ENCODE measurements at regions not wholly inside any gene's neighbourhood (a gene's known extent, or its start where the extent isn't known, plus 50 kb on each side); places are given as distances from the start of the nearest gene placed in this dataset.

DNA sequence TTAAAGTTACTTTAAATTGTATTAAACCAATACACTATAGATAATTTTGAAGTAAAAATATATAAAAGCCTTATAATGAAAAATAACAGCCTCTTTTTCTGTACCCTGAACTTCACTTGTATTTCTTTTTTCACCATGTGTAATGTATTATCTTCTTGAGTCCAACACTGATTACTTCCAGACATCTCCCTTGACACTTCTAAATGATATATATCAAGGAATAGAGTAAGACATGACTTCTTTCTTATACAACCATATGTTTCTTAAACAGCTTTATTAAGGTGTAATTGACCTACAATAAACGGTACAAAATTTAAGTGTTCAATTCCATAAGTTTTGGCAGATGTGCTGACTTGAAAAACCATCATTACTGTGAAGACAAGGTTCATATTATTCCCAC lies 531.9 kb downstream of the OLFM4 start:
- DNase-seq (ENCODE audit: low read depth, low spot score), result no peak
- ChIA-PET POLR2A (no interaction called here), CTCF (no interaction called here)
- no peak overlapping the region for H3K27ac ChIP-seq (ENCODE audit: low read depth, low read length)
- H3K4me3 ChIP-seq (ENCODE audit: low read depth, low read length), result no peak overlapping the region
- no peaks in the 10 kb centered on the region; the same call in none of the 2 replicates for H3K9me3 ChIP-seq (ENCODE audit: control insufficient read depth, insufficient read depth, low read length)
- no peaks in the 10 kb centered on the region for H3K27me3 ChIP-seq (ENCODE audit: control insufficient read depth, insufficient read depth, low read length)
- TF ChIP-seq, protein P1, sequence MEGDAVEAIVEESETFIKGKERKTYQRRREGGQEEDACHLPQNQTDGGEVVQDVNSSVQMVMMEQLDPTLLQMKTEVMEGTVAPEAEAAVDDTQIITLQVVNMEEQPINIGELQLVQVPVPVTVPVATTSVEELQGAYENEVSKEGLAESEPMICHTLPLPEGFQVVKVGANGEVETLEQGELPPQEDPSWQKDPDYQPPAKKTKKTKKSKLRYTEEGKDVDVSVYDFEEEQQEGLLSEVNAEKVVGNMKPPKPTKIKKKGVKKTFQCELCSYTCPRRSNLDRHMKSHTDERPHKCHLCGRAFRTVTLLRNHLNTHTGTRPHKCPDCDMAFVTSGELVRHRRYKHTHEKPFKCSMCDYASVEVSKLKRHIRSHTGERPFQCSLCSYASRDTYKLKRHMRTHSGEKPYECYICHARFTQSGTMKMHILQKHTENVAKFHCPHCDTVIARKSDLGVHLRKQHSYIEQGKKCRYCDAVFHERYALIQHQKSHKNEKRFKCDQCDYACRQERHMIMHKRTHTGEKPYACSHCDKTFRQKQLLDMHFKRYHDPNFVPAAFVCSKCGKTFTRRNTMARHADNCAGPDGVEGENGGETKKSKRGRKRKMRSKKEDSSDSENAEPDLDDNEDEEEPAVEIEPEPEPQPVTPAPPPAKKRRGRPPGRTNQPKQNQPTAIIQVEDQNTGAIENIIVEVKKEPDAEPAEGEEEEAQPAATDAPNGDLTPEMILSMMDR (IDR thresholded peaks at IDR 0.05; ENCODE audit: low read depth, low read length), result no peak

DNA sequence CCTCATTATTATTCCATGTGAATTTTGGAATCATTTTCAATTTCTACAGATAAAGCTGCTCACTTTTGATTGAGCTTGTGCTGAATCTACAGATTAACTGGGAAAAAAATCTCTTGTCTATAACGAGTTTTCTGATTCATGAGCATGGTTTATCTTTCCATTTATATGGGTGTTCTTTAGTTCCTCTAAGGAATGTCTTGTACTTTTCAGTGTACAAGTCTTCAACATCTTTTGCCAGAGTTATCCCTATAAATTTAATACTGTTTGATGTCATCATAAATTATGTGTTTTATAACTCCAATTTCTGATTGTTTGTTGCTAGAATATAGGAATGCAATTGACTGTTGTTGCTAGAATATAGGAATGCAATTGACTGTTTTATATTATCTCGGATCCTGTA lies 533.8 kb downstream of the OLFM4 start:
- Histone ChIP-seq H3K4me3 (ENCODE audit: low read depth, low read length) (no peak overlapping the region), H3K9me3 (ENCODE audit: control insufficient read depth, insufficient read depth, low read length) (no peaks in the 10 kb centered on the region; the same call in none of the 2 replicates), H3K27ac (ENCODE audit: low read depth, low read length) (no peak overlapping the region), H3K27me3 (ENCODE audit: control insufficient read depth, insufficient read depth, low read length) (no peaks in the 10 kb centered on the region)
- POLR2A ChIA-PET, result no interaction called here
- DNase-seq (ENCODE audit: low read depth, low spot score), result no peak
- TF ChIP-seq, protein P1 (IDR thresholded peaks at IDR 0.05; ENCODE audit: low read depth, low read length), result no peak
- CTCF ChIA-PET, result no interaction called here

- H3K9me3 ChIP-seq (ENCODE audit: control insufficient read depth, insufficient read depth, low read length), result no peaks in the 10 kb centered on the region; the same call in 1 of the 2 replicates
- H3K27ac ChIP-seq (ENCODE audit: low read depth, low read length), result no peak overlapping the region
- no peak overlapping the region for H3K4me3 ChIP-seq (ENCODE audit: low read depth, low read length)
- CTCF ChIA-PET, result no interaction called here
- POLR2A ChIA-PET, result no interaction called here
- H3K27me3 ChIP-seq (ENCODE audit: control insufficient read depth, insufficient read depth, low read length), result no peaks in the 10 kb centered on the region
- DNase-seq (ENCODE audit: low read depth, low spot score), result no peak
- TF ChIP-seq, protein P1 (IDR thresholded peaks at IDR 0.05; ENCODE audit: low read depth, low read length), result no peak
Measured at GRCh38 chr13:53568491-53568890, 539.9 kb downstream of the OLFM4 start.

- no peak for DNase-seq (ENCODE audit: low read depth, low spot score)
- TF ChIP-seq, protein P1 (IDR thresholded peaks at IDR 0.05; ENCODE audit: low read depth, low read length), result no peak
- no peaks in the 10 kb centered on the region for H3K27me3 ChIP-seq (ENCODE audit: control insufficient read depth, insufficient read depth, low read length)
- H3K4me3 ChIP-seq (ENCODE audit: low read depth, low read length), result no peak overlapping the region
- H3K9me3 ChIP-seq (ENCODE audit: control insufficient read depth, insufficient read depth, low read length), result no peaks in the 10 kb centered on the region; the same call in 1 of the 2 replicates
- no peak overlapping the region for H3K27ac ChIP-seq (ENCODE audit: low read depth, low read length)
- ChIA-PET CTCF (no interaction called here), POLR2A (no interaction called here)
Measured at GRCh38 chr13:53569453-53569852, 540.8 kb downstream of the OLFM4 start.

GRCh38 chr13:53601113-53601512 lies 572.5 kb downstream of the OLFM4 start:
- Histone ChIP-seq H3K9me3 (ENCODE audit: control insufficient read depth, insufficient read depth, low read length) (peaks cover 11% of the 10 kb centered on the region; the same call in 1 of the 2 replicates), H3K27me3 (ENCODE audit: control insufficient read depth, insufficient read depth, low read length) (no peaks in the 10 kb centered on the region), H3K4me3 (ENCODE audit: low read depth, low read length) (no peak overlapping the region), H3K27ac (ENCODE audit: low read depth, low read length) (no peak overlapping the region)
- ChIA-PET CTCF (interaction anchor here (0.5 kb wide), 1 partner anchor 537 kb away, joined by 7 read pairs; no protein-coding TSS in a partner anchor), POLR2A (no interaction called here)
- no peak for DNase-seq (ENCODE audit: low read depth, low spot score)
- TF ChIP-seq, protein P1 (IDR thresholded peaks at IDR 0.05; ENCODE audit: low read depth, low read length), result no peak

Data from AG04450 (cell line).